ENCODE measurements at regions not wholly inside any gene's neighbourhood (a gene's known extent, or its start where the extent isn't known, plus 50 kb on each side); places are given as distances from the start of the nearest gene placed in this dataset.

GRCh38 chr13:63129995-63130394, 1714.3 kb upstream of the PCDH20 start:
- Histone ChIP-seq H3K9ac (ENCODE audit: low read length) (no peak overlapping the region), H3K4me3 (ENCODE audit: low read length) (no peak overlapping the region), H3K36me3 (ENCODE audit: control insufficient read depth, low read depth, low read length) (no peaks in the 10 kb centered on the region), H3K27ac (ENCODE audit: low read length) (no peak overlapping the region), H3K9me3 (ENCODE audit: control insufficient read depth, low read depth, low read length) (no peaks in the 10 kb centered on the region), H3K4me1 (ENCODE audit: control insufficient read depth, low read depth, low read length) (peaks cover 14% of the 10 kb centered on the region), H3K27me3 (ENCODE audit: control insufficient read depth, insufficient read depth, low read length) (no peaks in the 10 kb centered on the region)

DNA sequence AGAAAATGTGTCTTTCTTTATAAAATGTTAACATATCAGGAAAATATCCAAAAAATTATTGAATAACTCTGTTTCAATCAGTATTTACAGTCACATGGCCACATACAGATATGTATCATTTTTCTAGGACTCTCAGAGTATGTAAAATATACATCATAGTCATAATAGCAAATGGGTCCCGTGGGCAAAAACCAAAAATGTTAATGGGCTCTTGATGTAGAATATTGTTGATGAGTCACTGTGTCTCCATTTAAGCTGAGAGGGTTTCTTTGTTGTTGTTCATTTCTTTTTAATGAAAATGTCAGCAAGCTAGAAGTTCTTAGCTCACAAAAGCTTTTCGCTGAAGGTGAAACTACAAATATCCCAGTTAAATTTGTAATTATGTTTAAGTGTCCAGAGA, 1713.1 kb upstream of the PCDH20 start:
- H3K27ac ChIP-seq (ENCODE audit: low read length): no peak overlapping the region
- H3K4me3 ChIP-seq (ENCODE audit: low read length): no peak overlapping the region
- H3K9me3 ChIP-seq (ENCODE audit: control insufficient read depth, low read depth, low read length): no peaks in the 10 kb centered on the region
- H3K9ac ChIP-seq (ENCODE audit: low read length): no peak overlapping the region
- H3K27me3 ChIP-seq (ENCODE audit: control insufficient read depth, insufficient read depth, low read length): no peaks in the 10 kb centered on the region
- no peaks in the 10 kb centered on the region for H3K36me3 ChIP-seq (ENCODE audit: control insufficient read depth, low read depth, low read length)
- H3K4me1 ChIP-seq (ENCODE audit: control insufficient read depth, low read depth, low read length): peaks cover 14% of the 10 kb centered on the region

DNA sequence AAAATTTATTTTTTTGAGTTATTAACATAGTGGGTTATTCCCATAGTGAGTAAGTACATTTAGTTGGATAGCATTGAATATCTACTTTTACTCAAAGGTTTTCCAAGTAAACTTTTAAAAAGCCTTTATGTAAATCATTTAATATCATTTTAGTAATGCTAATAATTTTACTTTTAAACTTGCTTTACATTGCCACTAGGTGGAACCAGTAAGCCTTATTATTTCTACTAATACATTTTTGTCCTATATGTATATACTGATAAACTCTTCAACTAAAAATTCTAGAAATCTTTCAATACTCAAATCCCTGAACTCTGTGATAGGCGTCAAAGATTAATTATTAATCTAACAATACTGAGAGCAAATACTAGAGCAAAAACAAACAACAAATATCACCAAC, 1709.2 kb upstream of the PCDH20 start:
- peaks cover 14% of the 10 kb centered on the region for H3K4me1 ChIP-seq (ENCODE audit: control insufficient read depth, low read depth, low read length)
- H3K36me3 ChIP-seq (ENCODE audit: control insufficient read depth, low read depth, low read length): no peaks in the 10 kb centered on the region
- H3K4me3 ChIP-seq (ENCODE audit: low read length): no peak overlapping the region
- H3K9ac ChIP-seq (ENCODE audit: low read length): no peak overlapping the region
- no peak overlapping the region for H3K27ac ChIP-seq (ENCODE audit: low read length)
- no peaks in the 10 kb centered on the region for H3K27me3 ChIP-seq (ENCODE audit: control insufficient read depth, insufficient read depth, low read length)
- H3K9me3 ChIP-seq (ENCODE audit: control insufficient read depth, low read depth, low read length): no peaks in the 10 kb centered on the region

GRCh38 chr13:63120883-63121282, 1705.2 kb upstream of the PCDH20 start:
- no peaks in the 10 kb centered on the region for H3K27me3 ChIP-seq (ENCODE audit: control insufficient read depth, insufficient read depth, low read length)
- H3K4me3 ChIP-seq (ENCODE audit: low read length): no peak overlapping the region
- no peak overlapping the region for H3K27ac ChIP-seq (ENCODE audit: low read length)
- peaks cover 1% of the 10 kb centered on the region for H3K4me1 ChIP-seq (ENCODE audit: control insufficient read depth, low read depth, low read length)
- no peaks in the 10 kb centered on the region for H3K9me3 ChIP-seq (ENCODE audit: control insufficient read depth, low read depth, low read length)
- H3K36me3 ChIP-seq (ENCODE audit: control insufficient read depth, low read depth, low read length): no peaks in the 10 kb centered on the region
- no peak overlapping the region for H3K9ac ChIP-seq (ENCODE audit: low read length)

DNA sequence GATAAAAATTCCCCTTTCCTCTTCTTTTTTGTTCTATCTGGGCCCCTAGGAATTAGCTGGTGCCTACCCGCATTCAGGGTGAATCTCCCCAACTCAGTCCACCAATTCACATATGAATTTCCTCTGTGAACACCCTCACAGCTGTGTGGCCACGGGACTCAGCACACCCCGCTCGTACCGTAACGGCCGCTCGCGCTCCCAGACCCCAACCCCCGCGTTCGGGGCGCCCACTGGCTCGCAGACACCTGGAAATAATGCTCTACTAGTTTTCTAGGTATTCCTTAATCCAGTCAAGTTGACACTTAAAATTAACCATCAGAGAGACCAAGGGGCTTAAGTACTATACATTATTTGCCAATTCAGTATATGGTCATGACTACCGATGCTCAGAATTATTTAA, 1702.1 kb upstream of the PCDH20 start:
- no peaks in the 10 kb centered on the region for H3K36me3 ChIP-seq (ENCODE audit: control insufficient read depth, low read depth, low read length)
- H3K27me3 ChIP-seq (ENCODE audit: control insufficient read depth, insufficient read depth, low read length): no peaks in the 10 kb centered on the region
- no peaks in the 10 kb centered on the region for H3K9me3 ChIP-seq (ENCODE audit: control insufficient read depth, low read depth, low read length)
- H3K27ac ChIP-seq (ENCODE audit: low read length): no peak overlapping the region
- H3K4me1 ChIP-seq (ENCODE audit: control insufficient read depth, low read depth, low read length): no peaks in the 10 kb centered on the region
- no peak overlapping the region for H3K9ac ChIP-seq (ENCODE audit: low read length)
- no peak overlapping the region for H3K4me3 ChIP-seq (ENCODE audit: low read length)

DNA sequence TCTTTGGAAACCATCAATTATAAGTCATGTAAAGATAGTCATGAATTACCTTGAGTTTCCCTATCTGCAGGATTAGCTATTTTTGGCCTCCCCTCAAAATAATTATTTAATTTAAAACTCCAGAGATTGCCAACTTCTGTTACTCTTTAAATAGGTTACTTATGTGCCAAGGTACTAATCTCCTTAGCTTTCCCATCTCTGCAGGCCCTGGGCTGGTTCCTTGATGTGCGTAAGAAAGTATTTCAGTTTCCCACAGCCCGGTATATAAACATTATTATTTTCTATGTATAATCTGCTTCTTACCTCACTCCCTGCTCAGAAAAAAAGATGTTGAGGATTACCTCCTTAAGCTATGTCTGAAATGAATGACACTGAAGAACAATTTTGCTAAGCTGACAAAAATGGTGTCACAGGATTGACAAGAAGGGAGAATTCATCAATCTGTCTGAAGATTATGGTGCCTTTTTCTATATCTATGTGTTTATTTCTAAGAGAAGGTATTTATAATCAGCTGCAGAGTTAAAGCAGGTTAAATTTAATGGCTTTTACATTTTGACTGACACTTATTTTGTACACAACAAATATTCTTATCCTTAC, 1697.2 kb upstream of the PCDH20 start:
- no peak overlapping the region for H3K4me3 ChIP-seq (ENCODE audit: low read length)
- H3K27ac ChIP-seq (ENCODE audit: low read length): no peak overlapping the region
- H3K9ac ChIP-seq (ENCODE audit: low read length): no peak overlapping the region
- H3K36me3 ChIP-seq (ENCODE audit: control insufficient read depth, low read depth, low read length): no peaks in the 10 kb centered on the region
- no peaks in the 10 kb centered on the region for H3K9me3 ChIP-seq (ENCODE audit: control insufficient read depth, low read depth, low read length)
- no peaks in the 10 kb centered on the region for H3K27me3 ChIP-seq (ENCODE audit: control insufficient read depth, insufficient read depth, low read length)
- no peaks in the 10 kb centered on the region for H3K4me1 ChIP-seq (ENCODE audit: control insufficient read depth, low read depth, low read length)

GRCh38 chr13:63110466-63110865, 1694.8 kb upstream of the PCDH20 start:
- Histone ChIP-seq H3K4me3 (ENCODE audit: low read length) (no peak overlapping the region), H3K27ac (ENCODE audit: low read length) (no peak overlapping the region), H3K9ac (ENCODE audit: low read length) (no peak overlapping the region), H3K36me3 (ENCODE audit: control insufficient read depth, low read depth, low read length) (no peaks in the 10 kb centered on the region), H3K4me1 (ENCODE audit: control insufficient read depth, low read depth, low read length) (no peaks in the 10 kb centered on the region), H3K27me3 (ENCODE audit: control insufficient read depth, insufficient read depth, low read length) (no peaks in the 10 kb centered on the region), H3K9me3 (ENCODE audit: control insufficient read depth, low read depth, low read length) (no peaks in the 10 kb centered on the region)

- no peak overlapping the region for H3K4me3 ChIP-seq (ENCODE audit: low read length)
- no peaks in the 10 kb centered on the region for H3K36me3 ChIP-seq (ENCODE audit: control insufficient read depth, low read depth, low read length)
- no peak overlapping the region for H3K27ac ChIP-seq (ENCODE audit: low read length)
- H3K9ac ChIP-seq (ENCODE audit: low read length): no peak overlapping the region
- no peaks in the 10 kb centered on the region for H3K27me3 ChIP-seq (ENCODE audit: control insufficient read depth, insufficient read depth, low read length)
- H3K9me3 ChIP-seq (ENCODE audit: control insufficient read depth, low read depth, low read length): no peaks in the 10 kb centered on the region
- H3K4me1 ChIP-seq (ENCODE audit: control insufficient read depth, low read depth, low read length): no peaks in the 10 kb centered on the region
Measured at GRCh38 chr13:63107179-63107943, 1691.7 kb upstream of the PCDH20 start.

DNA sequence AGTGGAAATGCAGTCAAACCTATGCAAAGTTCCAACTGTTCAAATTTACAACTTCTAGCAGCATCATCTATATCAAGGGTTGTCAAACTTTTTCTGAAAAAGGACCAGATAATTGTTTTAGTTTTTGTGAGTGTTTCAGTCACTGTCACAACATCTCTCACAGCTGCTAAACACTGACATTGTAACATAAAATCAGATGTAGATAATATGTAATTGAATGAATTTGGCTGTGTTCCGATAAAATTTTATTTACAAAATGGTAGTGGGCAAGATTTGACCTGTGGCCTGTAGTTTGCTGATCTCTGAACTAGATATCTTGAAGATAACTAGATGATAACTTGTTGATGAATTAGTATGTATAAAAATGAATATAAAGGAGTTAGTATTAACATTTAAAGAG, 1679.1 kb upstream of the PCDH20 start:
- Histone ChIP-seq H3K9me3 (ENCODE audit: control insufficient read depth, low read depth, low read length) (no peaks in the 10 kb centered on the region), H3K9ac (ENCODE audit: low read length) (no peak overlapping the region), H3K27me3 (ENCODE audit: control insufficient read depth, insufficient read depth, low read length) (no peaks in the 10 kb centered on the region), H3K27ac (ENCODE audit: low read length) (no peak overlapping the region), H3K4me3 (ENCODE audit: low read length) (no peak overlapping the region), H3K4me1 (ENCODE audit: control insufficient read depth, low read depth, low read length) (peaks cover 5% of the 10 kb centered on the region), H3K36me3 (ENCODE audit: control insufficient read depth, low read depth, low read length) (no peaks in the 10 kb centered on the region)

DNA sequence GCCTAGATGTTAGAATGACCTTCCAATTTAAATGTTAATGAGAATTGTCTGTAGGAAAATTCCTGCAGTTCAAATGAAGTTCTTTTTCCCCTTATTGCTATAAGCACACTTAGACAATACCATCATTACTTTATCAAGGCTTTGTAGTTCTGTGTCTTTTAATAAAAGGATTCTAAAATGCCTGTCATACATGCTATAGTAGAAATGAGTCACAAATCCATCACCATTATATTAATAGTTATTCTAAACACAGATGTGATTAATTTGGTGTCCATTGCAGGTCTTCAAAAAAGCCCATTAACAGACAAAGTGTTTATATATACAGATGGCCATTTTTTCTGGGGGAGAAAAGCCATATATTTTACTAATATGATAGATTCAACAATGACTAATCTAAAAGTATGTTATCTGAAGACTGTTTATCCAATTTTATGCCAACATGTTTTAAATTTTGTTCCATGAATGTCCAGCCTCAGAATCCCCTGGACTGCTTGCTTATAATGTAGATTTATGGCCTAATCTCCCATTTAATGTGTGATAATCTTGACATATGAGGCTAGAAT, 1678.3 kb upstream of the PCDH20 start:
- Histone ChIP-seq H3K9ac (ENCODE audit: low read length) (no peak overlapping the region), H3K36me3 (ENCODE audit: control insufficient read depth, low read depth, low read length) (no peaks in the 10 kb centered on the region), H3K9me3 (ENCODE audit: control insufficient read depth, low read depth, low read length) (no peaks in the 10 kb centered on the region), H3K27ac (ENCODE audit: low read length) (no peak overlapping the region), H3K4me1 (ENCODE audit: control insufficient read depth, low read depth, low read length) (peaks cover 5% of the 10 kb centered on the region), H3K27me3 (ENCODE audit: control insufficient read depth, insufficient read depth, low read length) (no peaks in the 10 kb centered on the region), H3K4me3 (ENCODE audit: low read length) (no peak overlapping the region)

DNA sequence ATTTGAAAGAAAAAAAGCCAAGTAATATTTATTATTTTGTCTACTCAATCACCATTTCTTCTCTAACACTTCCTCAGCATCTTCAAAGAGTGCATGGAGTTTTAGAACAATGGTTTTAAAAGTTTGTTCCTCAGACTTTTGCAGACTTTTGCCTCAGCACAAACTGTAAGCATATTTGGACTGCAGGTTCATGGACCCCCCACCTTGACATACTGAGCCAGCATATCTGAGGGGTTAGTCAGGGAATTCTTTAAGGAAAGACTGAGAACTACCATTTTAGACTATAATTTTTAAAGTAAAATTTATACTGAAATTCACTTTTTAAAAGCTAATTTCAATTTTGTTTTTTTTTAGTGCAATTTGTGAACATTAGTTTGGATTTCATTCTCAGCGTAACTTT, 1676.8 kb upstream of the PCDH20 start:
- Histone ChIP-seq H3K27me3 (ENCODE audit: control insufficient read depth, insufficient read depth, low read length) (no peaks in the 10 kb centered on the region), H3K36me3 (ENCODE audit: control insufficient read depth, low read depth, low read length) (no peaks in the 10 kb centered on the region), H3K4me1 (ENCODE audit: control insufficient read depth, low read depth, low read length) (peaks cover 5% of the 10 kb centered on the region)

GRCh38 chr13:63090524-63090923, 1674.9 kb upstream of the PCDH20 start:
- H3K36me3 ChIP-seq (ENCODE audit: control insufficient read depth, low read depth, low read length): no peaks in the 10 kb centered on the region
- peaks cover 5% of the 10 kb centered on the region for H3K4me1 ChIP-seq (ENCODE audit: control insufficient read depth, low read depth, low read length)
- H3K4me3 ChIP-seq (ENCODE audit: low read length): no peak overlapping the region
- no peak overlapping the region for H3K27ac ChIP-seq (ENCODE audit: low read length)
- no peak overlapping the region for H3K9ac ChIP-seq (ENCODE audit: low read length)
- H3K27me3 ChIP-seq (ENCODE audit: control insufficient read depth, insufficient read depth, low read length): no peaks in the 10 kb centered on the region
- no peaks in the 10 kb centered on the region for H3K9me3 ChIP-seq (ENCODE audit: control insufficient read depth, low read depth, low read length)

More for the DNA sequence above, 1676.8 kb upstream of the PCDH20 start:
- Histone ChIP-seq H3K9ac (ENCODE audit: low read length) (no peak overlapping the region), H3K4me3 (ENCODE audit: low read length) (no peak overlapping the region), H3K27ac (ENCODE audit: low read length) (no peak overlapping the region), H3K9me3 (ENCODE audit: control insufficient read depth, low read depth, low read length) (no peaks in the 10 kb centered on the region)
